WTC11 (cell line): ENCODE measurements at regions not wholly inside any gene's neighbourhood (a gene's known extent, or its start where the extent isn't known, plus 50 kb on each side); places are given as distances from the start of the nearest gene placed in this dataset.

ENCODE experiments used
- ATAC-seq: fragments of 200-7000 bp; cut with Tn5 transposase; 2 replicates; pipeline ENCODE4 v1.10.0; 2021; ENCODE audit warnings: mild to moderate bottlenecking, moderate library complexity
- CTCF ChIA-PET: fragments of 300-600 bp; sonication (Branson Sonifier 250); formaldehyde crosslinking; loops from one replicate; lab custom pipeline; 2021; ENCODE audit warnings: antibody characterized with exemption; lab: Charles Lee
- POLR2A ChIA-PET: fragments of 350-600 bp; sonication (Branson Sonifier 250); formaldehyde crosslinking; loops from one replicate; lab custom pipeline; 2021; ENCODE audit warnings: antibody characterized with exemption; lab: Charles Lee
- DNase-seq: peaks from one replicate; pipeline ENCODE4 v3.0.0; 2021; ENCODE audit warnings: low spot score
- H3K27ac Mint-ChIP-seq: 2 replicates; pipeline ENCODE4 v1.8.0; 2021; ENCODE audit warnings: mixed read lengths
- H3K27me3 Mint-ChIP-seq: 2 replicates; pipeline ENCODE4 v1.8.0; 2021; ENCODE audit warnings: low read depth, mild to moderate bottlenecking, moderate library complexity, mixed read lengths
- H3K36me3 Mint-ChIP-seq: 2 replicates; pipeline ENCODE4 v1.8.0; 2021; ENCODE audit warnings: mixed read lengths
- H3K4me1 Mint-ChIP-seq: 2 replicates; pipeline ENCODE4 v1.8.0; 2022; ENCODE audit warnings: mixed read lengths
- H3K4me3 Mint-ChIP-seq: 2 replicates; pipeline ENCODE4 v1.8.0; 2021; ENCODE audit warnings: mild to moderate bottlenecking, moderate library complexity, mixed read lengths
- H3K9me3 Mint-ChIP-seq: 2 replicates; pipeline ENCODE4 v1.8.0; 2021; ENCODE audit warnings: mixed read lengths
- AFF4 ChIP-seq: sonication (generic); formaldehyde crosslinking; IDR thresholded peaks from 2 replicates; pipeline ENCODE4 v1.8.1; 2023; ENCODE audit warnings: mild to moderate bottlenecking, missing genetic modification reagents, borderline replicate concordance
- AR ChIP-seq: fragments of 250-450 bp; sonication (Bioruptor Pico); IDR thresholded peaks from 2 replicates; pipeline ENCODE4 v1.9.0; 2021; ENCODE audit warnings: mild to moderate bottlenecking
- CTCF ChIP-seq: fragments of 200-600 bp; IDR thresholded peaks from 2 replicates; pipeline ENCODE4 v1.8.0; 2022; ENCODE audit warnings: antibody characterized with exemption
- ESRRA ChIP-seq: sonication (generic); formaldehyde crosslinking; IDR thresholded peaks from 2 replicates; pipeline ENCODE4 v1.8.1; 2022; ENCODE audit warnings: mild to moderate bottlenecking, missing genetic modification reagents, borderline replicate concordance
- MYBL2 ChIP-seq: sonication (generic); formaldehyde crosslinking; IDR thresholded peaks from 2 replicates; pipeline ENCODE4 v1.8.1; 2023; ENCODE audit warnings: mild to moderate bottlenecking, moderate library complexity, missing genetic modification reagents
- NFATC4 ChIP-seq: fragments of 250-450 bp; sonication (Bioruptor Pico); IDR thresholded peaks from 2 replicates; pipeline ENCODE4 v1.9.0; 2021; ENCODE audit warnings: mild to moderate bottlenecking
- NFE2L1 ChIP-seq: sonication (generic); formaldehyde crosslinking; IDR thresholded peaks from 2 replicates; pipeline ENCODE4 v1.8.1; 2023; ENCODE audit warnings: missing genetic modification reagents
- PREB ChIP-seq: sonication (generic); formaldehyde crosslinking; IDR thresholded peaks from 2 replicates; pipeline ENCODE4 v1.8.1; 2022; ENCODE audit warnings: mild to moderate bottlenecking, missing genetic modification reagents, moderate library complexity, borderline replicate concordance
- PRRX2 ChIP-seq: fragments of 250-450 bp; sonication (Bioruptor Pico); IDR thresholded peaks from 2 replicates; pipeline ENCODE4 v1.8.0; 2021; ENCODE audit warnings: mild to moderate bottlenecking
- RORB ChIP-seq: fragments of 250-450 bp; sonication (Bioruptor Pico); IDR thresholded peaks from 2 replicates; pipeline ENCODE4 v1.9.0; 2021; ENCODE audit warnings: mild to moderate bottlenecking
- STAT6 ChIP-seq: sonication (generic); formaldehyde crosslinking; conservative IDR thresholded peaks from 2 replicates; pipeline ENCODE4 v1.8.1; 2023; ENCODE audit warnings: mild to moderate bottlenecking, low read depth, missing genetic modification reagents, moderate library complexity
- TEAD1 ChIP-seq: sonication (generic); formaldehyde crosslinking; IDR thresholded peaks from 2 replicates; pipeline ENCODE4 v1.8.0; 2022; ENCODE audit warnings: mild to moderate bottlenecking, missing genetic modification reagents
- TEAD4 ChIP-seq: sonication (generic); formaldehyde crosslinking; IDR thresholded peaks from 2 replicates; pipeline ENCODE4 v1.8.0; 2022; ENCODE audit warnings: mild to moderate bottlenecking, missing genetic modification reagents
- ZNF138 ChIP-seq: sonication (generic); formaldehyde crosslinking; conservative IDR thresholded peaks from 2 replicates; pipeline ENCODE4 v1.8.1; 2022; ENCODE audit warnings: mild to moderate bottlenecking, moderate library complexity, missing genetic modification reagents
- ZNF232 ChIP-seq: sonication (generic); formaldehyde crosslinking; IDR thresholded peaks from 2 replicates; pipeline ENCODE4 v1.8.0; 2022; ENCODE audit warnings: mild to moderate bottlenecking, missing genetic modification reagents
- ZNF512 ChIP-seq: sonication (generic); formaldehyde crosslinking; IDR thresholded peaks from 2 replicates; pipeline ENCODE4 v1.8.1; 2022; ENCODE audit warnings: missing genetic modification reagents, borderline replicate concordance
- ZSCAN18 ChIP-seq: fragments of 250-450 bp; sonication (Bioruptor Pico); IDR thresholded peaks from 2 replicates; pipeline ENCODE4 v2.1.2; 2022; ENCODE audit warnings: mild to moderate bottlenecking, moderate library complexity

- TF ChIP-seq AFF4 (CRISPR knock-in tag) = no peak
- no peak for TF ChIP-seq ZNF512 (CRISPR knock-in tag)
- no peak for TF ChIP-seq PREB (CRISPR knock-in tag)
- no peak for TF ChIP-seq CTCF
- no peak for TF ChIP-seq AR
- TF ChIP-seq NFATC4 (CRISPR knock-in tag) = no peak
- no peak for TF ChIP-seq ZNF232 (CRISPR knock-in tag)
- TF ChIP-seq MYBL2 (CRISPR knock-in tag) = no peak
- DNase-seq (no peak), ATAC-seq (no peak)
- H3K27ac Mint-ChIP-seq = no peak overlapping the region
- POLR2A ChIA-PET = no interaction called here
- H3K9me3 Mint-ChIP-seq = no peaks in the 10 kb centered on the region
- no peak overlapping the region for H3K4me3 Mint-ChIP-seq
- no peaks in the 10 kb centered on the region for H3K27me3 Mint-ChIP-seq
- H3K4me1 Mint-ChIP-seq = peaks cover 12% of the 10 kb centered on the region
- CTCF ChIA-PET = interaction anchor here (1.0 to 1.3 kb wide), 2 partner anchors 104 to 1096 kb away, joined by 3 read pairs; no protein-coding TSS in a partner anchor
- H3K36me3 Mint-ChIP-seq = no peaks in the 10 kb centered on the region
These were observed 287.6 kb upstream of the ZNF521 start for GRCh38 chr18:25639596-25639995.

- H3K4me1 Mint-ChIP-seq = peaks cover 17% of the 10 kb centered on the region
These were observed 281.6 kb upstream of the ZNF521 start for GRCh38 chr18:25633563-25633962.

GRCh38 chr18:25630682-25631081 lies 278.7 kb upstream of the ZNF521 start:
- Mint-ChIP-seq H3K36me3 (peaks cover 13% of the 10 kb centered on the region; the same call in 1 of the 2 replicates), H3K4me1 (peaks cover 6% of the 10 kb centered on the region), H3K9me3 (peaks cover 28% of the 10 kb centered on the region), H3K4me3 (no peak overlapping the region), H3K27me3 (no peaks in the 10 kb centered on the region), H3K27ac (no peak overlapping the region)
- CTCF ChIA-PET = no interaction called here
- POLR2A ChIA-PET = no interaction called here
- no peak for DNase-seq
- no peak for ATAC-seq
- TF ChIP-seq TEAD4 (CRISPR knock-in tag) (no peak), PRRX2 (CRISPR knock-in tag) (no peak), NFE2L1 (CRISPR knock-in tag) (no peak), ZSCAN18 (CRISPR knock-in tag) (no peak), ESRRA (no peak), STAT6 (no peak), RORB (CRISPR knock-in tag) (no peak), ZNF138 (CRISPR knock-in tag) (no peak), TEAD1 (no peak)

More at GRCh38 chr18:25633563-25633962, 281.6 kb upstream of the ZNF521 start:
- ATAC-seq (no peak), DNase-seq (no peak)
- ChIA-PET POLR2A (no interaction called here), CTCF (no interaction called here)
- Mint-ChIP-seq H3K27me3 (no peaks in the 10 kb centered on the region), H3K9me3 (peaks cover 12% of the 10 kb centered on the region), H3K27ac (no peak overlapping the region), H3K36me3 (no peaks in the 10 kb centered on the region), H3K4me3 (no peak overlapping the region)
- TF ChIP-seq TEAD4 (CRISPR knock-in tag) = no peak
